Endothelial cell of umbilical vein (primary cell): ENCODE measurements at regions not wholly inside any gene's neighbourhood (a gene's known extent, or its start where the extent isn't known, plus 50 kb on each side); places are given as distances from the start of the nearest gene placed in this dataset.

Source experiments
- CTCF ChIP-seq, 2 donors: IDR thresholded peaks; 1 replicate in 1 of 2; 2 replicates in 1 of 2; pipeline ENCODE4 v1.5.1; 2011; ENCODE audit warnings: low read length in 2 of 2, mild to moderate bottlenecking in 2 of 2, moderate library complexity in 2 of 2, control low read depth in 1 of 2, inconsistent platforms in 1 of 2, low read depth in 1 of 2; ENCODE audit not compliant: insufficient read depth in 1 of 2; ENCODE audit errors: extremely low read depth in 1 of 2
- JUN ChIP-seq: IDR thresholded peaks from 2 replicates; pipeline ENCODE4 v1.6.1; 2011; ENCODE audit warnings: borderline replicate concordance, low read depth; ENCODE audit not compliant: insufficient read length, insufficient read depth

- TF ChIP-seq JUN: no peak
- no peak for TF ChIP-seq CTCF (IDR thresholded peaks at IDR 0.05; ENCODE audit: extremely low read depth in 1 of 2, insufficient read depth in 1 of 2, low read depth in 1 of 2, low read length in 2 of 2)
Observed at GRCh38 chr1:224867715-224868114, 61.8 kb upstream of the DNAH14 start.
